A549 (cell line): ENCODE measurements at regions not wholly inside any gene's neighbourhood (a gene's known extent, or its start where the extent isn't known, plus 50 kb on each side); places are given as distances from the start of the nearest gene placed in this dataset.

Source experiments
- BHLHE40 ChIP-seq: IDR thresholded peaks from 2 replicates; pipeline ENCODE4 v1.6.1; 2012; ENCODE audit warnings: low read depth, low read length, inconsistent platforms
- CTCF ChIP-seq: fragments of >200 bp; sonication (Bioruptor Twin); formaldehyde crosslinking; IDR thresholded peaks from 3 replicates; pipeline ENCODE4 v1.5.1; 2016
- E2F6 ChIP-seq: IDR thresholded peaks from 2 replicates; pipeline ENCODE4 v1.6.1; 2012; ENCODE audit warnings: low read depth, borderline replicate concordance
- FOSL2 ChIP-seq, 2 experiments: fragments of 450-650 bp in 1 of 2; fragments of >200 bp in 1 of 2; sonication (Bioruptor Twin) in 1 of 2; formaldehyde crosslinking; IDR thresholded peaks; 2 replicates each; pipeline versions ENCODE4 v1.5.0 to v1.6.1; 2016 to 2020; ENCODE audit warnings: mild to moderate bottlenecking in 1 of 2, moderate library complexity in 1 of 2
- HDAC2 ChIP-seq: fragments of 200-600 bp; sonication (generic); IDR thresholded peaks from 2 replicates; pipeline ENCODE4 v1.6.1; 2016
- KDM5A ChIP-seq: fragments of 200-600 bp; sonication (generic); IDR thresholded peaks from 2 replicates; pipeline ENCODE4 v1.6.1; 2016; ENCODE audit warnings: antibody characterized with exemption, mild to moderate bottlenecking
- NR3C1 ChIP-seq: fragments of >200 bp; sonication (Bioruptor Twin); formaldehyde crosslinking; IDR thresholded peaks from 3 replicates; pipeline ENCODE4 v1.6.1; 2017
- POLR2A ChIP-seq: IDR thresholded peaks from 2 replicates; pipeline ENCODE4 v1.6.1; 2012; ENCODE audit warnings: mild to moderate bottlenecking, low read length
- RCOR1 ChIP-seq: fragments of 150-350 bp; IDR thresholded peaks from 2 replicates; pipeline ENCODE4 v1.6.1; 2014; ENCODE audit warnings: antibody characterized with exemption, low read length, low read depth
- ZFP36 ChIP-seq: fragments of 450-650 bp; IDR thresholded peaks from 2 replicates; pipeline ENCODE4 v1.6.1; 2014; ENCODE audit warnings: borderline replicate concordance; ENCODE audit not compliant: partially characterized antibody

- TF ChIP-seq HDAC2 (no peak), POLR2A (no peak), NR3C1 (no peak), KDM5A (no peak), CTCF (no peak), E2F6 (no peak), ZFP36 (no peak), BHLHE40 (no peak), FOSL2 (IDR thresholded peaks at IDR 0.05) (no peak), FOSL2 (CRISPR knock-in tag; IDR thresholded peaks at IDR 0.05) (no peak), RCOR1 (no peak)
Observed at GRCh38 chr20:12404941-12405340, 487.2 kb downstream of the BTBD3 start.
